Activated naive CD4-positive, alpha-beta T cell treated with anti-CD3 and anti-CD28 coated beads, Interleukin-2, amount 50 U/mL, for 72 hours (primary cell): ENCODE measurements at regions not wholly inside any gene's neighbourhood (a gene's known extent, or its start where the extent isn't known, plus 50 kb on each side); places are given as distances from the start of the nearest gene placed in this dataset.

ENCODE experiments used
- ATAC-seq, 2 donors: fragments of 150-1000 bp; cut with Tn5 transposase; 2 replicates each; pipeline ENCODE4 v1.10.0; 2021; ENCODE audit warnings: mild to moderate bottlenecking in 2 of 2, moderate library complexity in 2 of 2
- DNase-seq, 2 donors: peaks; one replicate each; pipeline ENCODE4 v3.0.0; 2021 to 2022; ENCODE audit warnings: low spot score in 2 of 2
- H3K27ac Mint-ChIP-seq, 2 donors: one replicate each; pipeline ENCODE4 v1.8.0; 2022; ENCODE audit warnings: mild to moderate bottlenecking in 2 of 2, mixed read lengths in 2 of 2
- H3K36me3 Mint-ChIP-seq, 2 donors: one replicate each; pipeline ENCODE4 v1.8.0; 2022; ENCODE audit warnings: mixed read lengths in 2 of 2
- H3K9me3 Mint-ChIP-seq, 2 donors: one replicate each; pipeline ENCODE4 v1.8.0; 2022; ENCODE audit warnings: mixed read lengths in 2 of 2

DNA sequence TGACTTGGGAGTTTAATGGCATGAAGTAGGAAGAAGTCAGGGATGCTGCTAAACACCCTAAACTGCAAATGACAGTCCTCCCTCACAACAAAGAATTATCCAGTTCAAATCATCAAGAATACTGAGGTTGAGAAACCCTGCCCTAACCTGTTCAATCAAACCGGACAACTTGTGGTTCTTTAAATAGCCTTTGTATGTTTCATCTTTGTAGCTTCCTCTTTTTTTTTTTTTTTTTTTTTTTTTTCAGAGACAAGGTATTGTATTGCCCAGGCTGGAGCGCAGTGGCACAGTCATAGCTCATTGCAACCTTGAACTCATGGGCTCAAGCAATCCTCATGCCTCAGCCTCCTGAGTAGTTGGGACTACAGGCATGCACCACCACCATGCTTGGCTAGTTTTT is 52.5 kb upstream of the TTC29 start:
- Mint-ChIP-seq H3K9me3 (peaks cover 5 to 10% of the 10 kb centered on the region in 2 donors), H3K27ac (no peak overlapping the region), H3K36me3 (peaks cover 0 to 4% of the 10 kb centered on the region in 2 donors)
- DNase-seq (no peak), ATAC-seq (no peak)

DNA sequence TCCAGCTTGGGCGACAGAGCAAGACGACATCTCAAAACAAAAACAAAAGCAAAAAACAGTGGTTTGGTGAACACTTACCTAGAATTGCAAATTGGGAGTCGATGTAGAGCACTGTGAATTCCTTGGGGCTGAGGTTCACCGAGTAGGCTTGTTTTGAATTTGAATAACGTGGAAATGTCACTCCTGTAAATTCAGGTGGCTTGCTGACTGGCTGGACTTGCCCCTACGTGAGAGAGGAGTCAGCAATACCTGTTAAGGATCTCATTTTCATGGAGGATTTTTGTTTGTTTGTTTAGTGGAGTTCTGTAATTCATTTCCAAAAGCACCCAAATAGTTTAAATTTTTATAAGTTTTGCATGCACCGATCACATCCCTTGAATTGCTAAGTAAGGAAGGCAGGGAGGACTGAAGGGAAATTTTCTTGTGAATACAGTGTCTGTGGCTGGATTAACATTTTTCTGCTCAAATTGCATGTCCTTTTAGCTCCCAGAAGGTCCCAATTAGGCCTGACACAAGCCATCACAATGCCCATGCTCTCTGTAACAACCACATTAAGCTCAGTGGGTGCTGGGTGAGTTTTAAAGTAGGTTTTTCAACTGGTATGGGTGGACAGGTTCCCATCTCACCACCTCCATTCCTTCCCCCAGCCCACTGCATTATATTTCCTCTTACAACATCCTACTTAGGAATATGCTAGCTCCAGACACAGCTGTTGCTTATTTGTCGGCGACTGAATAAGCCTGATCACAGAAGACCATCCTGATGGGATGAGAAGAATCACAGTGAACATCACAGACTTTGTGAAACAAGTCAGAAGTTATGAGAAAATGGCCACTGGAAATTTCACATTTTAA is 58.5 kb upstream of the TTC29 start:
- no peaks in the 10 kb centered on the region for H3K9me3 Mint-ChIP-seq
- H3K36me3 Mint-ChIP-seq, result no peaks in the 10 kb centered on the region
- ATAC-seq (no peak), DNase-seq (no peak)
- H3K27ac Mint-ChIP-seq, result no peak overlapping the region

DNA sequence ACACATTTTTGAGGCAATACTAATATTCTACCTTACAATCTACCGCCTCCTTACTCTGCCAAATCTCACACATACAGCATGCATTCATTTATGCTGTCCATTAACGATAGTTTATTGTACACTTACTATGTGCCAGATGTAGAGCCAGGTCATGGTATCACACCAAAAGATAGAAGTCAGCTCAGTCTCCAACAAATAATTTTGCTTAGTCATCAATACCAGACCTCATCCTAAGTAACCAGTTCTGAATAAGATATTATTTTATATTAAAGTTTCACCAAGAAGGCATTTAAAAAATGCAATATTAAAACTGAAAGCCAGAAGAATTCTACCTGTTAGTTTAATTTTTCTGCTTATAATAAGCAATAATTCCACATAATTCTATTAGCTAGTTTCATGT is 60.6 kb upstream of the TTC29 start:
- Mint-ChIP-seq H3K27ac (no peak overlapping the region), H3K36me3 (no peaks in the 10 kb centered on the region), H3K9me3 (no peaks in the 10 kb centered on the region)
- ATAC-seq, result no peak
- DNase-seq, result no peak

DNA sequence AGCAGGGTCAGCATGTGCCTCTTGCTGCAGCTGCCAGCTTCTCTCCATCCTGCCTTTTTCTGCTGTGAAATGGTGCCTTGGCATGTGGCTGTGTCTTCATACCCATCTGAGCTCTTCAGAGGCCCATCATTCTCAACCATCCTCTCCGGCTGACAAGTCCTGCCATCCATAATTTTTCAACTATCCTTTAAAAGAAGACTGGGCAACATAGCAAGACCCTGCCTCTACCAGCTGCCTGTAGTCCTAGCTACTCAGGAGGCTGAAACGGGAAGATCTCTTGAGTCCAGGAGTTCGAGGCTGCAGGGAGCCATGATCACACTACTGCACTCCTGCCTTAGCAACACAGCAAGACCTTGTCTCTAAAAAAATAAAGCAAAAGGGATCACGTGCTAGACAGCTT is 64.2 kb upstream of the TTC29 start:
- no peak for ATAC-seq
- H3K9me3 Mint-ChIP-seq, result no peaks in the 10 kb centered on the region
- no peak for DNase-seq
- no peak overlapping the region for H3K27ac Mint-ChIP-seq
- H3K36me3 Mint-ChIP-seq, result no peaks in the 10 kb centered on the region

DNA sequence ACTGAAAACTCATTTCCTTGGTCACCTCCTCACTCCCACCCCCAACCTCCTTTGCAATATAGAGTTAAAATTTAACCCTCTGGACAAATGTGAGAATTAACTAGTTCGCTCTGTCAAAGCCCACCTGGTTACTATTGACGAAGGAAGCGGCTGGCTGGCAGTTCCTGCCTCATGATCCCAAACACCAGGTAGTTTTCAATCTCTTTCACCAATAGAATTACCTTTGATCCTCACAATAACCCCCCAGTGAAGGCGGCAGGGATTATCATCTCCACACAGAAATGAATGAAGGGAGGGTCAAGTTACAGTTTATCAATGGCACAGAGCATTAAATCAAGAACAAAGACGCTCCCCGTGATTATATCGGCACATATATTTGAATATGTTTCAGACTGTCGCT is 65.7 kb upstream of the TTC29 start:
- Mint-ChIP-seq H3K9me3 (no peaks in the 10 kb centered on the region), H3K27ac (no peak overlapping the region), H3K36me3 (no peaks in the 10 kb centered on the region)
- no peak for DNase-seq
- ATAC-seq, result no peak

DNA sequence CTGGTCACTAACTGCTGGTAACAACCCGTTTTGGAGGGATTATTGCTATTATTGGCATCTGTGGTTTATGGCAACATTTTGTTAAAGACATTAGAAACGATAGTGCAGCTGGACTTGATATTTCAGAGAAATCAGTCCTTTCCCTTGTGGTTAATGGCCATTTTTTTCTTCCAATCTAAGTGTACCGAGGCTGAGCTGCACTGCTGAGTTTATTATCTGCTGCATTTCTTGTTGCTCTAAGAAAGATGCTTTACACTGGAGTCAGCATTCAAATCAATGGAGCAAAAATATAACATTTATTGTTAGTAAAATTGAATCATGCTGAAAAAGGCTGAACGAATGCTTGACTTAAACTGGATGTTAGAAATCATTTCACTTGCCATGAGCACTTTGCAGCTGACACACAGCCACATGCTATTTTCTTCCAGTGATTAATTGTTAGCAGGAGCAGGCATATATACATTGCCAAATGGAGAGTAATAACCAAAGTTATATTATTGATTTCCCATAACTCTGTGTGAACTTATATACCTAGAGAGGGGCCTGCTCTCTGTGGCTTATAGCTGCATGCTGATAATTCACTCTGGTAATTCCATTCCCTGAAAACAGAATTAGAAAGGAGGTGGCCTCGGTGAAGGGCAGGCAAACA is 66.5 kb upstream of the TTC29 start:
- ATAC-seq, result no peak
- no peak for DNase-seq
- Mint-ChIP-seq H3K27ac (no peak overlapping the region), H3K36me3 (no peaks in the 10 kb centered on the region), H3K9me3 (no peaks in the 10 kb centered on the region)

DNA sequence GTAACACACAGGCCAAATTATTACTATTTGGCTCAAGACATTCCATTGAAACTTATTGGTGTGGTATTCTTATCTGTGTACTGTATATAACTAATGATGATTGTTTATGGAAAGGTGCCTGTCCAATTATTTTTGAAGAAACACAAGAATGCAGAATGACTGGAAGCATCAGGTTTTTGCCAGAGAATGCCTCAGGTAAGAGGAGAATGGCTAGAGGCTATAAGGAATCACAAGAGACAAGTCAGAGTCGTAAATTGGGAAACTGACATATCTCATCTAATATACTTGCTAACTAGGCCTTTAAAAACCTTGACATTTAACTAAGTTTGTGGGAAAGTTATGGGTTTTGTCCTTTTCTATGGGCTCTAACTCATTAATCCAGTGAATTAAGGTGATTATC is 69.3 kb upstream of the TTC29 start:
- DNase-seq (no peak), ATAC-seq (no peak)
- Mint-ChIP-seq H3K27ac (no peak overlapping the region), H3K36me3 (no peaks in the 10 kb centered on the region), H3K9me3 (no peaks in the 10 kb centered on the region)

DNA sequence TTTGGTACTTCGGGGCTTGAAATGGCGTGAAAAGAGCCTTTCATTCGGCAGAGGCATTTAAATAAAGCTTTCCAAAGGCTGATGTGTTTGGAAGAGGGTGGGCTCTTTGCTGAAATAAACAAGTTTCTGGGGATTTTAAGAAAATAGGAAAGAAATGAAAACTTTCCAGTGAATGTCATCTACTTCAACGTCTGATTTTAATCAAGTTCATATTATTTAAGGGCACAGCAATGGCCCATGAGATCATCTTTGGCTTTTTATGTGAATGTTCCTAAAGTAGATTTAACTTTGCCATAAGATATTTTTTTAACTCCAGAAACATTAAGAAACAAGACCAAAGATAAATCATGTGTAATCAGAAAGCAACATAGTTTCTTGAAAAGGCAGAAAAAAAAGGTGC is 69.8 kb upstream of the TTC29 start:
- no peaks in the 10 kb centered on the region for H3K36me3 Mint-ChIP-seq
- no peak for ATAC-seq
- no peak for DNase-seq
- H3K27ac Mint-ChIP-seq, result no peak overlapping the region
- H3K9me3 Mint-ChIP-seq, result no peaks in the 10 kb centered on the region

DNA sequence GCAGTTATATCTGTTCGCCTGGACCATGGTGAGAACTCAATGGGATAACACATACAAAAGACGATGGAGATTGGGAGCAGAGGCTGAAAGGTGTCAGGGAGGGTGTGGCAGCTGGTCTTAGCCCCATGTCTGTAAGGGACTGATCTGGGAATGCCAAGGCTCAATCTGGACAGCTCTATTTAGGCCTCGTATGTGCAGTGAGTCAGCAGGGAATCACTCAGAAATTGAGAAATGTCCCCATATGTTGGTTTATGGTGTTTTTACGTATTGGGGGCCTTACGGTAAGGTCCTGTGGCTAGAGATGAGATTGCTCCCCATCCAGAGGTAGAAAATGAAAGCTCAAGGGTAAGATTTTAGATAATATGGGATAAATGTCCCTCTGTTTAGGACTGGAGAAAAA is 71.4 kb upstream of the TTC29 start:
- Mint-ChIP-seq H3K36me3 (no peaks in the 10 kb centered on the region), H3K9me3 (no peaks in the 10 kb centered on the region), H3K27ac (no peak overlapping the region)
- ATAC-seq, result no peak
- no peak for DNase-seq

DNA sequence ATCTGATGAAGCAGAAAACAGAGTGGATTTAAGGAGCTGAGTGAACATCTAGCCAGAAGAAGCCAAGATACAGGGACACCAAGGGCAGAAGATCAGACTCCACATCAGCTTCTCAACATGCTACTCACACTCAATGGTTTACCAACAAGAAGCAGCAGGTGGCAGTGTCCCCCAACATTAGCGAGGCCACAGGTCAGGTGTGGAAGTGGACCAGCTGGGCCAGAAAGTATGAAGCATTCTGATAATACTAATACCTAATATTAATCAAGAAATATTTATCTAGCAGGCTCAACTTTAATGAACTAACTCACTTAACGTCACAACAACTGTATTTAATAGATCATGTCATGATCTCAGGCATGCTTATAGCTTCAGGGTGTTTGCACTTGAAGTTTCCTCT is 73.4 kb upstream of the TTC29 start:
- DNase-seq (peak in 1 of 2 donors; percentile 55), ATAC-seq (peak; percentile 54 to 74)
- Mint-ChIP-seq H3K27ac (no peak overlapping the region), H3K36me3 (no peaks in the 10 kb centered on the region), H3K9me3 (no peaks in the 10 kb centered on the region)

DNA sequence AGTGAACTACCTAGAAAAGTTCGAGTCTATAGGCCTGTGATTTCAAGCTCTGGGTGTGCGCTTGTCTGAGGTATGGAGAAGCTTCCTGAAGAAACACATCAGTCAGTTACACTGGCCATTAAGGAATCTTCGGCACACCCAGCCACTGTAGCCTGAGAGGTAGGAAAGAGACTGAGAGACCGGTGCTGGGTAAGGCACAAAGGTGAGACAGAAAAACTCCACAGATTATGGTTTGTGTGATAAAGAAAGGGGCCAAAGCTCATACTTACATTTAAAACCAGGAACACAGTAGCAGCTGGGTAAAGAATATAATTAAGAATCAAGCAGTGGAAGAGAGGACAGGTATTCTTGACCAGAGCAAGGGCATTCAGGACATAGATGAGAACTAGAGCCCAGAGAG is 74.8 kb upstream of the TTC29 start:
- Mint-ChIP-seq H3K36me3 (no peaks in the 10 kb centered on the region), H3K27ac (no peak overlapping the region), H3K9me3 (no peaks in the 10 kb centered on the region)
- ATAC-seq, result no peak
- DNase-seq, result no peak

DNA sequence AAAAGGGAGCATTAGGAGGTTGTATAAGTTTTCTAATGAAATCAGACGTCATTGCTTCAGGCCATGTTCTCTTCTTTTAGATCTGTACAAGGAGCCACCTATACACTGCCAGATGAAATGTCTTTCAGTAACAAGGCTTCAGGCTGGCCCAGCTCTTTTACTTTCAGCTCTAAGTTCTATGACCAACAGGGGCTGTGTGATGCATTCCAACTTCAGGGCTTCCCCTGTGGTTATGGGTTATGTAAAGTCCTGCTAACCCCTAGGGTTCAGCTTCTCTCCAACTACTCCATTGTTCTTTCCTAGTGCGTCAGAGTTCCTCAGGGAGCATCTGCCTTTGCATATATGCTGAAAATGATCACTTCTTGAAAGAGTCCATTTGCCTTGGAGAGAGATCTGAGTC is 79.4 kb upstream of the TTC29 start:
- ATAC-seq, result no peak
- no peak for DNase-seq
- no peaks in the 10 kb centered on the region for H3K9me3 Mint-ChIP-seq
- H3K27ac Mint-ChIP-seq, result no peak overlapping the region
- H3K36me3 Mint-ChIP-seq, result no peaks in the 10 kb centered on the region

DNA sequence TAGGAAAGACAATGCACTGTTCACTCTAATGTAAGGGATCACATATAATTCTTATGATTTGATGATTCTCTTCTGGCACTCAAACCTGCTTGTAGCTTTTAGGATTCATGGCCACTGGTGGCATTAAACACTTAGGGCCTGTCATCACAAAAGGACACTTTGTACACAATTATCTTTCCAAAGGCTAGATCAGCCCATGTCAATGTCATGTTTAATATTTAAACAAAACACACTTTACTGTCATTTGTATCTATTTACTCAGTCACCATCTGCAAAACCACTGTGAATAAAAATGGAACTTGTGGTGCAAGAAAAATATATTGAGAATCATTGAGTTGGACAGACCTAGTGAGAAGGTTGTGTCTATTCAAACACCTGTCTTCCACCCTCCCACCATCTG is 83.6 kb upstream of the TTC29 start:
- Mint-ChIP-seq H3K9me3 (no peaks in the 10 kb centered on the region), H3K27ac (no peak overlapping the region), H3K36me3 (no peaks in the 10 kb centered on the region)
- no peak for DNase-seq
- ATAC-seq, result no peak

DNA sequence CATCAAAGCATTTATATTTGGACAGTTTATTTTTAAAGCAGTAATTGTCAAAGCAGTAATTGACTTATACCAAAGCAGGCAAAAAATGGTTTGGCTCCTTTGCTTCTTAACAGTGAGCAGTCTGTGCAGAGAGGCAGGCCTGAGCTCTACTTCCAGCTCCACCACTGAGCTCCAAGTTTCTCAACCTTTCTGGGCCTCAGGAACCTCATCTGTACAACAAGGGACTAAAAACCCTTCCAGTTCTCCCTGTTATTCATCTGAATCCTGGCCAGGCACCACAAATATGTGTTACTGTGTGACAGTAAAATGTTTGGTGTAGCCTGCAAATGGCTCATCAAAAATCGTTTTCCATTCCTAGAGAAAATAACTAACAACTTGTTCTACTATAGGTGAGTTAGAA is 88.7 kb upstream of the TTC29 start:
- Mint-ChIP-seq H3K36me3 (no peaks in the 10 kb centered on the region), H3K27ac (no peak overlapping the region), H3K9me3 (no peaks in the 10 kb centered on the region)
- no peak for ATAC-seq
- DNase-seq, result no peak

DNA sequence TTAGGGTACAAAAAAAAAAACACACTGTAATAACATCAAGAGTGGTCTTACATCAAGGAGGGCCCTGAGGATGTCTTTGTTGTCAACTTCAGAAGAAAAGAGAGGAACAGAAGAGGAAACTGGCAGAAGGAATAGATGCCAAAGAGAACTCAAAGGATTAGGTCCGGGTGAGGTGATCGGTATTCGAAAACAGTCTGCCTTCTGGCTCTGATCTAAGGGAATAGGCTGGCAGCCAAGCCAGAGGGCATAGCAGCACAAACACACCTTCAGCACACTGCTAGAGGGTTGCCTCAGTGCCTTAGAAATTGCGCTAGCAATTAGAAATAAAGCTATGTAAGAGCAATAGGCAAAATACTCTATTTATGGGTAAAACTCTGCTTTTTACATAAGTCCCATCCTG is 91.4 kb upstream of the TTC29 start:
- no peak for DNase-seq
- no peak for ATAC-seq
- Mint-ChIP-seq H3K36me3 (no peaks in the 10 kb centered on the region), H3K9me3 (no peaks in the 10 kb centered on the region), H3K27ac (no peak overlapping the region)

DNA sequence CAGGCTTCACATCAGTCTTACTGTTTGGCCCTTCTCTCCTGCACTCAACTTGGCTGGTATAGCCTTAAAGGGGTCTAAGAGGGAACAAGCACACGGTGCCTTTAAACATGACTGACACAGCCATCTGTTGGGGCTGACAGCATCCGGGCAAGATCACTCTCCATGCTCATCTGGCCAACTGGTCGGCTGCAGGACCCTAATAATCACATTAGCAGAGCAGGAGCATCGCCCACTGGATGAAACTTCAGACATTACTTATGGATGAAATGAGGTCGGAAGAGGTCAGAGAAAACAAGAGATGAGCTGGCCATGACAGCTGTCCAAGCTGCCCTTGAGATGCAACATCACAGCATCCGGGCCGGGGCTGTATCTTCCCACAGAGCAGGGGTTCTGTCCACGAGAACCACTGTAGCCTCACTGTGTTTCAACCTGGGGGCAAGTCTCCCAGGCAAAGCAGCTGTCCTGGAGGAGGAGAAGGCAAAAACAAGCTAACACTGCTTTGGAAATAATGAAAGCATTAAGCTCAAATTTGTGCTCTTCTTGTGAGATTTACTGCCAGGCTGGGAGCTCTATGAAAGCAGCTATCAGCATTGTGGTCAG is 94.4 kb upstream of the TTC29 start:
- H3K27ac Mint-ChIP-seq, result no peak overlapping the region
- DNase-seq, result no peak

DNA sequence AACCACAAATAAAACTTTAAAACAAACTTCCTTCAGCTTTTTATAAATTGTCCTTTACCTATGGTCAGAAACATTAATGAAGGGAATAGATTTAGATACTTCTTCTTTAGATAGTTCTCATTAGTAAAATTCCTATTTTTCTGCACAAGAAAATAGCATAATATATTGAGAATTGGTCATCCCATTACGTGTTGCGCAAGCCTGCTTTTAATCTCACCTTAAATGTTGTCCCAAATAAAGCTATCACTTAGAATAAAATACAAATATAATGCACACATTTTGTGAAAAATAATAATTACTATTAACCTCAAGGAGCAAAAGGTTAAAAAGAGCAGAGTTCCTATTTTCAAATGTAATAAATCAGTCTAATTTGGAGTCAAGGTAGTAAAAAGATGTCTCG is 95.2 kb upstream of the TTC29 start:
- DNase-seq (no peak), ATAC-seq (no peak)
- Mint-ChIP-seq H3K9me3 (no peaks in the 10 kb centered on the region), H3K36me3 (no peaks in the 10 kb centered on the region), H3K27ac (no peak overlapping the region)

More for the DNA sequence above, 94.4 kb upstream of the TTC29 start:
- no peak for ATAC-seq
- H3K36me3 Mint-ChIP-seq, result no peaks in the 10 kb centered on the region
- H3K9me3 Mint-ChIP-seq, result no peaks in the 10 kb centered on the region

DNA sequence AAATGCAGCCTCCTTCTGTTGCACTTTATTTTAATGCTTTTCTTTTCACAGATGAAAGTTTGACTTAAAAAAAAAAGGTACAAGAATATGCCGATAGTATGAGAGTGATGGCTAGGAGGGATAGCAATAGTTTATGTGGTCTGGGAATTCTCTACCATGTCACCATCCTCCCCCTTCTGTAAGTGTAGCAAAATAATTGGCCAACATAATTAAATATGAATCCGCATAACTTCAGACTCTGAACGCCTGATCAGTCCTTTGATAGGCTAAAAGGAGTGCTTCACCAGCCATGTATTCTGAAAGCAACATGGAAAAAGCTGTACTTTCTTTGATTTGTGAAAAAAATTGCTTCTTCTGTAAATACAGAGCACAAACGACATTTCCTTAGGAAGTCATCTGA is 95.7 kb upstream of the TTC29 start:
- Mint-ChIP-seq H3K36me3 (no peaks in the 10 kb centered on the region), H3K9me3 (peaks cover 0 to 3% of the 10 kb centered on the region in 2 donors), H3K27ac (no peak overlapping the region)
- ATAC-seq (no peak), DNase-seq (no peak)
